Testis (tissue), 2 donors: ENCODE measurements at regions not wholly inside any gene's neighbourhood (a gene's known extent, or its start where the extent isn't known, plus 50 kb on each side); places are given as distances from the start of the nearest gene placed in this dataset.

ENCODE experiments used
- POLR2A ChIP-seq: fragments of 450-650 bp; IDR thresholded peaks from one replicate; pipeline ENCODE4 v1.6.1; 2017; ENCODE audit warnings: antibody characterized with exemption, mild to moderate bottlenecking, moderate library complexity
- TF ChIP-seq, protein P1 (sequence below), 3 experiments: fragments of 450-650 bp in 2 of 3; fragments of 200-600 bp in 1 of 3; sonication (generic) in 1 of 3; IDR thresholded peaks; one replicate each; pipeline ENCODE4 v1.5.1; 2016 to 2019; ENCODE audit warnings: antibody characterized with exemption in 3 of 3, mild to moderate bottlenecking in 2 of 3, moderate library complexity in 1 of 3

DNA sequence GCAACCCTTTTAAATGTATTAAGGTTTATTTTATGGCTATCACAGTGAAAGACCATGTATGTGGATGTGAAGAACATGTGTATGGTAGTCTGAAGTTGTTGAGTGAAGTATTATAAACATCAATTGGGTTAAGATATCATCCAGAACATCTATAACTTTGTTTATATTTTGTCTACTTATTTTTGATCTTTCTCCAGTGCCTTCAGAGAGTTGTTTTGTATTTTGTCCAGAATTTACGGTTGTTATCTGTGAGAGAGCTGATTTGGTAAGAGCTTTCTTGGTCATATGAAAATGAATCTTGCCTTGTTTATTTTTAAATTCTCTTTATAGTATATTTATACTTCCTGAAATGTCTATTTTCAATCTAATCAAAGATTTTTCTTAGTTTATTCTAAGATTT, 573.7 kb upstream of the POU3F3 start:
- TF ChIP-seq POLR2A: no peak
- TF ChIP-seq, protein P1, sequence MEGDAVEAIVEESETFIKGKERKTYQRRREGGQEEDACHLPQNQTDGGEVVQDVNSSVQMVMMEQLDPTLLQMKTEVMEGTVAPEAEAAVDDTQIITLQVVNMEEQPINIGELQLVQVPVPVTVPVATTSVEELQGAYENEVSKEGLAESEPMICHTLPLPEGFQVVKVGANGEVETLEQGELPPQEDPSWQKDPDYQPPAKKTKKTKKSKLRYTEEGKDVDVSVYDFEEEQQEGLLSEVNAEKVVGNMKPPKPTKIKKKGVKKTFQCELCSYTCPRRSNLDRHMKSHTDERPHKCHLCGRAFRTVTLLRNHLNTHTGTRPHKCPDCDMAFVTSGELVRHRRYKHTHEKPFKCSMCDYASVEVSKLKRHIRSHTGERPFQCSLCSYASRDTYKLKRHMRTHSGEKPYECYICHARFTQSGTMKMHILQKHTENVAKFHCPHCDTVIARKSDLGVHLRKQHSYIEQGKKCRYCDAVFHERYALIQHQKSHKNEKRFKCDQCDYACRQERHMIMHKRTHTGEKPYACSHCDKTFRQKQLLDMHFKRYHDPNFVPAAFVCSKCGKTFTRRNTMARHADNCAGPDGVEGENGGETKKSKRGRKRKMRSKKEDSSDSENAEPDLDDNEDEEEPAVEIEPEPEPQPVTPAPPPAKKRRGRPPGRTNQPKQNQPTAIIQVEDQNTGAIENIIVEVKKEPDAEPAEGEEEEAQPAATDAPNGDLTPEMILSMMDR (IDR thresholded peaks at IDR 0.05): no peak
